Neural progenitor cell (in vitro differentiated cells): ENCODE measurements at regions not wholly inside any gene's neighbourhood (a gene's known extent, or its start where the extent isn't known, plus 50 kb on each side); places are given as distances from the start of the nearest gene placed in this dataset.

Experiments used
- CTCF ChIP-seq: fragments of 200-600 bp; sonication (generic); IDR thresholded peaks from 2 replicates; pipeline ENCODE4 v1.5.1; 2017; ENCODE audit warnings: antibody characterized with exemption, mild to moderate bottlenecking
- EZH2 ChIP-seq: fragments of 200-600 bp; sonication (generic); IDR thresholded peaks from 2 replicates; pipeline ENCODE4 v1.6.1; 2017; ENCODE audit warnings: antibody characterized with exemption, mild to moderate bottlenecking, moderate library complexity

- no peak for TF ChIP-seq CTCF
- no peak for TF ChIP-seq EZH2
Measured at GRCh38 chr14:71290301-71290700, 383.0 kb downstream of the PCNX1 start.
